GM12864 (cell line): ENCODE measurements at regions not wholly inside any gene's neighbourhood (a gene's known extent, or its start where the extent isn't known, plus 50 kb on each side); places are given as distances from the start of the nearest gene placed in this dataset.

Experiments
- DNase-seq: peaks from one replicate; pipeline ENCODE4 v3.0.0-alpha.2; 2011; ENCODE audit warnings: low read depth
- H3K4me3 ChIP-seq: 2 replicates; pipeline ENCODE4 v1.5.1; 2011; ENCODE audit warnings: mild to moderate bottlenecking, low read depth, low read length, control low read depth
- CTCF ChIP-seq: IDR thresholded peaks from 2 replicates; pipeline ENCODE4 v1.5.1; 2011; ENCODE audit warnings: low read depth, mild to moderate bottlenecking, moderate library complexity, low read length, control low read depth, inconsistent platforms; ENCODE audit errors: missing control alignments

GRCh38 chr1:192951691-192952460, 107.3 kb downstream of the UCHL5 start:
- no peak for TF ChIP-seq CTCF
- peak; percentile 15 for DNase-seq

DNA sequence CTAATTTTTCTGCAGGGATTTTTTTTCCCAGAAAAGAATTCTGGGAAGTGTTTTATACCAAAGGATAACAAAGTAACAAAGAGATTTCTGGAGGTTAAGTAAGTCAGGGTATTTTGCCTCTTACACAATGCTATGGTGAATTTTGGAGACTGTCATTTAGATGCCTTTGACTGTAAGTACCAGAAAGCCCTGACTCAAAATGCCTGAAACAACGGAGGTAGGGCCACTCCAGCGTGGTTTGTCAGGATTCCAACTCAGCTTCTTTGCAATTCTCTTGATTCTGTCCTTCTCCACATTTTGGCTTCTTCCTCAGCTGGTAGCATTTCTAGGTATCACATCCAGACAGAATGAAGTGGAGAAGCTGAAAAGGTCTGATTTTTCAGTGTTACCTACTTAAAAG, 106.5 kb downstream of the UCHL5 start:
- no peak for TF ChIP-seq CTCF

More at GRCh38 chr1:192951691-192952460, 107.3 kb downstream of the UCHL5 start:
- no peak overlapping the region for H3K4me3 ChIP-seq

GRCh38 chr1:192954705-192955265, 104.4 kb downstream of the UCHL5 start:
- TF ChIP-seq CTCF: no peak
- no peak for DNase-seq
- no peak overlapping the region for H3K4me3 ChIP-seq

More for the DNA sequence above, 106.5 kb downstream of the UCHL5 start:
- no peak for DNase-seq
- no peak overlapping the region for H3K4me3 ChIP-seq

DNA sequence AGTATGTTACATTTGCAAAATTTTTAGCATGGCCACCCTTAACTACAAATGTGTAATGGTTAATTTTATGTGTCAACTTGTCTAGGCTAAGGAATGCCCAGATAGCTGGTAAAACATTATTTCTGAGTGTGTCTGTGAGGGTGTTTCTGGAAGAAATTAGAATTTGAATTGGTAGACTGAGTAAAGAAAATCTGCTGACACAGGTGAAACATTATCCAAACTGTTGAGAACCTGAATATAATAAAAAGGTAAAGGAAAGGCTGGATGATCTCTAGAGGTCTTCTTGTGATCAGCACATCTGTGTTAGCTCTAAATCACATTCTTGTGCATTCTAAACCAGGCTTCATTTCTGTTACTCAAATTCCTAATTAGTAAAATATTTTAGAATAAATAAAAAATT, 100.8 kb downstream of the UCHL5 start:
- no peak for DNase-seq
- no peak overlapping the region for H3K4me3 ChIP-seq
- no peak for TF ChIP-seq CTCF

- no peak for TF ChIP-seq CTCF
- no peak overlapping the region for H3K4me3 ChIP-seq
- no peak for DNase-seq
These were observed 100.3 kb downstream of the UCHL5 start for GRCh38 chr1:192958871-192959270.

DNA sequence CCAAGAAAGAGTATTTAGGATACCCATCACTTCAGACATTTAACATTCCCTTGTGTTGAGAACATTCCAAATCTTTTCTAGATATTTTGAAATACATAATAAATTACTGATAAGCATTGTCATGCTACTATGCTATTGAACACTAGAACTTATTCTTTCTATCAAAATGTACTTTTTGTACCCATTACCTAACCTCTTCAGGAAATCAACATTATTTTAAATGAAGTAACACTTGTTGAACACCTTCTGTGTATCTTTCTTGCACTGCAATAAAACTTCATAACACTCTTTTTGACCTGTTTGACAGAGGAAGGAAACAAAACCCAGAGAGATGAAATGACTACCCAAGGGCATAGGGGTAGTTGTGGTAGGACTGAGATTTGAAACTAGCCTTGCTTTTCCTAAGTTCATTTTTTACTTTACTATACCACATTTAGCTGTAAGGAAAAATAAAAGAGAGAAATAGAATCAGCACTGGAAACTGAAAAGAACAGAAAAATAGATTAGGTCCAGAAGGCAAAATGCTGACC, 99.4 kb downstream of the UCHL5 start:
- DNase-seq: no peak
- no peak overlapping the region for H3K4me3 ChIP-seq
- no peak for TF ChIP-seq CTCF
